ENCODE measurements at regions not wholly inside any gene's neighbourhood (a gene's known extent, or its start where the extent isn't known, plus 50 kb on each side); places are given as distances from the start of the nearest gene placed in this dataset.

- intact Hi-C loops (cut with micrococcal nuclease), result loop anchor here (5.0 kb wide), 1 partner anchor 392 kb away; no protein-coding TSS in a partner anchor
- Histone ChIP-seq H3K4me3 (replicated peaks in 1 of 3; ENCODE audit: insufficient read depth in 1 of 3, low read depth in 1 of 3, low read length in 3 of 3) (no peak overlapping the region), H3K36me3 (ENCODE audit: control insufficient read depth in 2 of 2, extremely low read depth in 1 of 2, insufficient read depth in 2 of 2, low read length in 2 of 2) (no peaks in the 10 kb centered on the region), H4K20me1 (replicated peaks; ENCODE audit: control insufficient read depth, extremely low read depth, insufficient read depth, low read length) (no peaks in the 10 kb centered on the region), H3K27ac (ENCODE audit: insufficient read depth, low read depth, low read length) (no peak overlapping the region), H3K27me3 (ENCODE audit: control insufficient read depth in 2 of 2, insufficient read depth in 2 of 2, low read length in 2 of 2) (peaks cover 0 to 3% of the 10 kb centered on the region in 2 experiments), H3K9ac (replicated peaks; ENCODE audit: extremely low read depth, insufficient read depth, low read length) (no peak overlapping the region), H3K9me1 (replicated peaks; ENCODE audit: control insufficient read depth, extremely low read depth, insufficient read depth, low read length) (no peaks in the 10 kb centered on the region), H3K4me1 (ENCODE audit: control insufficient read depth, extremely low read depth, insufficient read depth, low read length) (no peaks in the 10 kb centered on the region), H2AFZ (ENCODE audit: low read depth, low read length) (no peak overlapping the region), H3K79me2 (ENCODE audit: control insufficient read depth, insufficient read depth, low read length) (no peaks in the 10 kb centered on the region), H3K4me2 (ENCODE audit: insufficient read depth, low read length) (no peak overlapping the region), H3K9me3 (replicated peaks; ENCODE audit: control insufficient read depth, insufficient read depth, low read length) (no peaks in the 10 kb centered on the region)
- BruUV-seq (replicated peaks), result no TSS peak
- CTCF ChIA-PET, result no interaction called here
- FAIRE-seq, result no peak
- TF ChIP-seq FOS (IDR thresholded peaks at IDR 0.05; ENCODE audit: borderline replicate concordance, insufficient read depth, low read length), result no peak
- no peak for TF ChIP-seq MYC (IDR thresholded peaks at IDR 0.05; ENCODE audit: low read depth, low read length)
- no peak for TF ChIP-seq GATA2 (IDR thresholded peaks at IDR 0.05; ENCODE audit: insufficient read depth, insufficient read length, low read depth, low read length)
- no peak for TF ChIP-seq JUN (IDR thresholded peaks at IDR 0.05; ENCODE audit: borderline replicate concordance, insufficient read depth, insufficient read length, low read depth)
- no peak for TF ChIP-seq CTCF (IDR thresholded peaks at IDR 0.05; ENCODE audit: extremely low read depth in 1 of 2, insufficient read depth in 1 of 2, low read depth in 1 of 2, low read length in 2 of 2)
- no peak for TF ChIP-seq POLR2AphosphoS5 (IDR thresholded peaks at IDR 0.05; ENCODE audit: insufficient read depth, low read depth, low read length)
- no peak for DNase-seq (ENCODE audit: low read depth, low spot score)
- dilution Hi-C loops (cut with MboI; ENCODE audit: extremely low pct_ligation_motif_present, low sequenced_read_pairs), result no loop called here
- POLR2A ChIA-PET, result no interaction called here
These were observed 66.9 kb downstream of the DLL1 start for GRCh38 chr6:170223718-170224693.
